ENCODE measurements at regions not wholly inside any gene's neighbourhood (a gene's known extent, or its start where the extent isn't known, plus 50 kb on each side); places are given as distances from the start of the nearest gene placed in this dataset.

GRCh38 chr3:146966124-146966523 is 361.0 kb upstream of the PLSCR5 start:
- TF ChIP-seq CTCF (IDR thresholded peaks at IDR 0.05; ENCODE audit: insufficient read depth, low read depth, low read length) = no peak
- TF ChIP-seq EZH2 (IDR thresholded peaks at IDR 0.05; ENCODE audit: insufficient read depth, low read length) = no peak
